Body of pancreas (tissue), 4 donors: ENCODE measurements at regions not wholly inside any gene's neighbourhood (a gene's known extent, or its start where the extent isn't known, plus 50 kb on each side); places are given as distances from the start of the nearest gene placed in this dataset.

Experiments used
- ATAC-seq: fragments of 150-250 bp; one replicate; pipeline ENCODE4 v1.9.1; 2016
- DNase-seq, 4 donors: peaks; one replicate each; pipeline ENCODE4 v3.0.0-alpha.2; 2019
- H3K27ac ChIP-seq, 4 donors: fragments of 200-600 bp; sonication (generic); 1 replicate in 3 of 4; 2 replicates in 1 of 4; pipeline versions ENCODE4 v1.5.1 to v1.6.1; 2016 to 2019; ENCODE audit warnings: mild to moderate bottlenecking in 1 of 4, mixed read lengths in 1 of 4, moderate library complexity in 1 of 4
- H3K27me3 ChIP-seq, 2 donors: fragments of 200-600 bp; sonication (generic); one replicate each; pipeline ENCODE4 v1.6.0; 2016; ENCODE audit warnings: mild to moderate bottlenecking in 1 of 2
- H3K36me3 ChIP-seq, 2 donors: fragments of 200-600 bp; sonication (generic); replicated peaks in 1 of 2; 2 replicates each; pipeline ENCODE4 v1.5.1; 2016; ENCODE audit warnings: low read depth in 2 of 2; ENCODE audit not compliant: insufficient read depth in 1 of 2
- H3K4me1 ChIP-seq: fragments of 200-600 bp; sonication (generic); one replicate; pipeline ENCODE4 v1.6.0; 2016
- H3K4me3 ChIP-seq, 2 donors: fragments of 200-600 bp; sonication (generic); 1 replicate in 1 of 2; 2 replicates in 1 of 2; pipeline ENCODE4 v1.5.1; 2016 to 2019
- H3K9me3 ChIP-seq, 3 donors: fragments of 200-600 bp; sonication (generic); 1 replicate in 2 of 3; 2 replicates in 1 of 3; pipeline ENCODE4 v1.5.1; 2016
- CTCF ChIP-seq, 7 experiments: fragments of 450-650 bp in 4 of 7; fragments of 200-600 bp in 3 of 7; sonication (generic) in 3 of 7; IDR thresholded peaks; one replicate each; pipeline ENCODE4 v1.5.1; 2016 to 2019; ENCODE audit warnings: antibody characterized with exemption in 7 of 7
- POLR2A ChIP-seq, 3 donors: fragments of 450-650 bp; IDR thresholded peaks; one replicate each; pipeline ENCODE4 v1.6.1; 2016; ENCODE audit warnings: antibody characterized with exemption in 3 of 3, mild to moderate bottlenecking in 2 of 3
- WGBS, 2 donors: methylation state at CpG; one replicate each; pipeline ENCODE4 v1.1.5; 2017; 5-methylcytosine and 5-hydroxymethylcytosine counted together
- intact Hi-C: fragments of 100-400 bp; cut with DNase I; formaldehyde crosslinking; loops from one replicate; pipeline ENCODE4 v1.15.1; 2023

DNA sequence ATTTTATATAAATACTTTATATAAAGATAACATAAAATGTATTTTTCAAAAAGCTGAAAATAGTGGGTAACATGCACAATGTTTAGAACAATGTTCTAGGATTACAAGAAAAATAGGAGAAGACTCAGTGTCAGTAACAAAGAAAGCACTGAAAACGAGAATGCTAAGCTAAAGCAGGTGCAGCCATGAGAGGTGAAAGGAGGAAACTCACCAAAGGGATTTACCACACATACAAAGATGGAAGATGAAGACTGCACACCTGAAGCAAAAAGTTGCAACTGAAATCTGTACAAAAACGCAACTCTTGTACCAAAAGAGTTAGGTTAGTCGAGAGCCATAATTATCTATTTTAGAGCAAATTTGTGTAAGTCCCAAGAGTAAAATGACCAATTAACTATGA is 1176.1 kb downstream of the LRFN5 start:
- Histone ChIP-seq H3K4me1 (no peaks in the 10 kb centered on the region), H3K27ac (no peak overlapping the region), H3K4me3 (no peak overlapping the region), H3K36me3 (no peaks in the 10 kb centered on the region), H3K9me3 (no peaks in the 10 kb centered on the region), H3K27me3 (no peaks in the 10 kb centered on the region)
- no peak for TF ChIP-seq POLR2A (IDR thresholded peaks at IDR 0.05)
- TF ChIP-seq CTCF (IDR thresholded peaks at IDR 0.05): no peak
- ATAC-seq (no peak), DNase-seq (no peak)
- 59 to 67% methylated on average over 3 of the region's 3 CpGs for WGBS, 2 donors
- intact Hi-C loops: no loop called here

DNA sequence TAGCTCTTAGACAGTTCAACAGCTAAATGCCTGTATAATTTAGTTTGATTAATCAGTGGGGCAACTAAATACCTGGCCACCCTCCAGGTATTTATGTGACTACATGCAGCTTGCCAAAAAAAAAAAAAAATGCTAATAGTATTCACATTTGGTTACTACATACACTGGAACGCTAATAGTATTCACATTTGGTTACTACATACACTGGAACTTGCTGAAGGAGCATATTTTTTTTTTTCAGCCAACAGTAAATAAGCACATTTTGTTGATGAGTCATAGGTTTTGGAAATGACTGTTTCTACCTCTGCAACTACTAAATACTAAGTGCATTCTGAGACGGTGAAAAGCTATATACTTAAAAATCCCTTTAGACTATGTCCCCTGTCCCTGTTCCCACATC is 1172.3 kb downstream of the LRFN5 start:
- DNase-seq (no peak), ATAC-seq (no peak)
- intact Hi-C loops: no loop called here
- Histone ChIP-seq H3K27ac (no peak overlapping the region), H3K36me3 (no peaks in the 10 kb centered on the region), H3K4me1 (no peaks in the 10 kb centered on the region), H3K4me3 (no peak overlapping the region), H3K9me3 (no peaks in the 10 kb centered on the region), H3K27me3 (no peaks in the 10 kb centered on the region)
- TF ChIP-seq CTCF (IDR thresholded peaks at IDR 0.05) (no peak), POLR2A (IDR thresholded peaks at IDR 0.05) (no peak)
- 69 to 73% methylated on average over 2 of the region's 2 CpGs for WGBS, 2 donors

GRCh38 chr14:42750771-42751170 is 1144.1 kb downstream of the LRFN5 start:
- no peaks in the 10 kb centered on the region for H3K4me1 ChIP-seq
- DNase-seq: no peak

GRCh38 chr14:42742084-42742483 is 1135.4 kb downstream of the LRFN5 start:
- no peak overlapping the region for H3K4me3 ChIP-seq
- no peak overlapping the region for H3K27ac ChIP-seq
- DNase-seq: no peak
- intact Hi-C loops: no loop called here
- no peaks in the 10 kb centered on the region for H3K27me3 ChIP-seq
- no peak for ATAC-seq
- H3K36me3 ChIP-seq: no peaks in the 10 kb centered on the region
- H3K9me3 ChIP-seq: no peaks in the 10 kb centered on the region
- 57 to 65% methylated on average over 2 of the region's 2 CpGs for WGBS, 2 donors
- no peaks in the 10 kb centered on the region for H3K4me1 ChIP-seq
- no peak for TF ChIP-seq CTCF (IDR thresholded peaks at IDR 0.05)
- TF ChIP-seq POLR2A (IDR thresholded peaks at IDR 0.05): no peak

More at GRCh38 chr14:42750771-42751170, 1144.1 kb downstream of the LRFN5 start:
- Histone ChIP-seq H3K9me3 (no peaks in the 10 kb centered on the region), H3K27me3 (no peaks in the 10 kb centered on the region), H3K36me3 (no peaks in the 10 kb centered on the region), H3K4me3 (no peak overlapping the region), H3K27ac (no peak overlapping the region)
- no peak for ATAC-seq
- intact Hi-C loops: no loop called here
- TF ChIP-seq CTCF (IDR thresholded peaks at IDR 0.05): no peak
- TF ChIP-seq POLR2A (IDR thresholded peaks at IDR 0.05): no peak

DNA sequence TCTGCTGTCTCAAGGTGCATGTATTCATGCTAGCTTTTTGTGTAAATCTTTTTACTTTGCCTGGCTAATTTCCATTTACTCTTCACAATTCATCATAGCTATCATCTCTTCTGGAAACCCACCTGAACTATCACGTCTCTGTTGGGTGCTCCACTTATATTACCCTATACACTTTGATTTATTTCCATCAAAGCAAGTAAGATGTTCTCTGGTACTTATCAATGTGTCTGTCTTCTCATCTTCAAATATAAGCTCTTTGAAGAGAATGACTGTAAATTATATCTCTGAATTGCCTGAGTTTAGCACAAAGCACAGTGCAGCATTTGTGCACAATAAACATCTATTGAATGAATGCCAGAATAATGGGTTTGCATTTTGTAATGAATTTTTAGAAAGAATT is 1129.7 kb downstream of the LRFN5 start:
- no peaks in the 10 kb centered on the region for H3K9me3 ChIP-seq
- WGBS, 2 donors: 37 to 46% methylated on average over 1 of the region's 1 CpG
- no peak overlapping the region for H3K27ac ChIP-seq
- no peaks in the 10 kb centered on the region for H3K4me1 ChIP-seq
- TF ChIP-seq CTCF (IDR thresholded peaks at IDR 0.05) (no peak), POLR2A (IDR thresholded peaks at IDR 0.05) (no peak)
- ATAC-seq (no peak), DNase-seq (no peak)
- no peak overlapping the region for H3K4me3 ChIP-seq
- H3K36me3 ChIP-seq: no peaks in the 10 kb centered on the region
- H3K27me3 ChIP-seq: no peaks in the 10 kb centered on the region
- intact Hi-C loops: no loop called here
